ENCODE measurements at regions not wholly inside any gene's neighbourhood (a gene's known extent, or its start where the extent isn't known, plus 50 kb on each side); places are given as distances from the start of the nearest gene placed in this dataset.

- Mint-ChIP-seq H3K36me3 (ENCODE audit: insufficient read depth) (no peaks in the 10 kb centered on the region), H3K4me1 (ENCODE audit: low read depth) (peaks cover 25% of the 10 kb centered on the region), H3K27me3 (no peaks in the 10 kb centered on the region), H3K27ac (no peak overlapping the region), H3K9me3 (ENCODE audit: low read depth) (no peaks in the 10 kb centered on the region), H3K4me3 (ENCODE audit: low read depth) (no peak overlapping the region)
- DNase-seq (ENCODE audit: low spot score, unreplicated experiment), result no peak
- TF ChIP-seq CTCF (IDR thresholded peaks at IDR 0.05; ENCODE audit: unreplicated experiment), result no peak
These were observed 274.0 kb upstream of the TGFBR2 start for GRCh38 chr3:30332196-30333021.

GRCh38 chr3:30333143-30333542 is 273.3 kb upstream of the TGFBR2 start:
- Mint-ChIP-seq H3K36me3 (ENCODE audit: insufficient read depth) (no peaks in the 10 kb centered on the region), H3K27me3 (no peaks in the 10 kb centered on the region), H3K4me3 (ENCODE audit: low read depth) (no peak overlapping the region), H3K4me1 (ENCODE audit: low read depth) (peaks cover 25% of the 10 kb centered on the region), H3K9me3 (ENCODE audit: low read depth) (no peaks in the 10 kb centered on the region), H3K27ac (no peak overlapping the region)
- no peak for DNase-seq (ENCODE audit: low spot score, unreplicated experiment)
- no peak for TF ChIP-seq CTCF (IDR thresholded peaks at IDR 0.05; ENCODE audit: unreplicated experiment)

DNA sequence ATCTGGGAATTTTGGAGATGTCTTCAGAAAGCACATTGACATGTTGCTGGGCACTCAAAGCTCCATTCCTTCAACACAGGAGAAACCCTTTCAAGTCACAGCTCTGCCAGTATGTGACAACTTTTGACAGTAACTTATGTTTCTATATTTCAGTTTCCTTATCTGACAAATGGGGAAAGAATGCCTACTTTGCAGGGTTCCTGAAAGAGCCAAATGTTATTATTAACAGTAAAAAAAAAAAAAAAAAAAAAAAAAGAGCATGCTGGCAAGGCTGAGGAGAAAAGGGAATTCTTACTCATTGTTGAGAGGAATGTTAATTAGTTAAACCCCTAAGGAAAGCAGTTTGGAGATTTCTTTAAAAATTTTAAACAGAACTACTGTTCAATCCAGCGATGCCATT is 272.5 kb upstream of the TGFBR2 start:
- H3K27me3 Mint-ChIP-seq, result no peaks in the 10 kb centered on the region
- no peaks in the 10 kb centered on the region for H3K36me3 Mint-ChIP-seq (ENCODE audit: insufficient read depth)
- H3K4me3 Mint-ChIP-seq (ENCODE audit: low read depth), result no peak overlapping the region
- TF ChIP-seq CTCF (IDR thresholded peaks at IDR 0.05; ENCODE audit: unreplicated experiment), result no peak
- peaks cover 25% of the 10 kb centered on the region for H3K4me1 Mint-ChIP-seq (ENCODE audit: low read depth)
- H3K27ac Mint-ChIP-seq, result no peak overlapping the region
- no peaks in the 10 kb centered on the region for H3K9me3 Mint-ChIP-seq (ENCODE audit: low read depth)
- DNase-seq (ENCODE audit: low spot score, unreplicated experiment), result no peak

DNA sequence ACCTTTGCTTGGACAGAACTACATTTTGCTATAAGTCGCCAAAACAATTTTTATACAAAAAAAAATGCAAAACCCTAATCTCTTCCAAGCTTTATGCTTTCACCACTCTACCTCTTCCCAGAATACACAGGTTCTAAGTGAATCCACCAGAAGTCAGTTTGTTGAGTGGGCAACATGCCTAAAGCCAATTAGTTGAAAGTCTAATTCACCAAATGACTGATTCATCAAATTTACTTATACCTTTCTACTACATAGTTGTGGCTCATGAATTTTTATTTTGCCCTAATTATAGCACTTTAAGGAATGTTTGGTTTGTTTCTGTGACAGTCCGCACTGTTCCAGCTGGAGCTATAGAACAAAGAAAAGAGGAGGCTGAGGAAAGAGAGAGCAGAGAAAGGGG is 265.9 kb upstream of the TGFBR2 start:
- DNase-seq (ENCODE audit: low spot score, unreplicated experiment), result no peak
- Mint-ChIP-seq H3K36me3 (ENCODE audit: insufficient read depth) (no peaks in the 10 kb centered on the region), H3K27ac (no peak overlapping the region), H3K9me3 (ENCODE audit: low read depth) (no peaks in the 10 kb centered on the region), H3K4me1 (ENCODE audit: low read depth) (peaks cover 4% of the 10 kb centered on the region), H3K27me3 (no peaks in the 10 kb centered on the region), H3K4me3 (ENCODE audit: low read depth) (no peak overlapping the region)
- TF ChIP-seq CTCF (IDR thresholded peaks at IDR 0.05; ENCODE audit: unreplicated experiment), result no peak

GRCh38 chr3:30341079-30341478 is 265.3 kb upstream of the TGFBR2 start:
- no peaks in the 10 kb centered on the region for H3K36me3 Mint-ChIP-seq (ENCODE audit: insufficient read depth)
- no peaks in the 10 kb centered on the region for H3K9me3 Mint-ChIP-seq (ENCODE audit: low read depth)
- no peak for TF ChIP-seq CTCF (IDR thresholded peaks at IDR 0.05; ENCODE audit: unreplicated experiment)
- no peak for DNase-seq (ENCODE audit: low spot score, unreplicated experiment)
- H3K4me3 Mint-ChIP-seq (ENCODE audit: low read depth), result no peak overlapping the region
- H3K27ac Mint-ChIP-seq, result no peak overlapping the region
- H3K27me3 Mint-ChIP-seq, result no peaks in the 10 kb centered on the region
- peaks cover 4% of the 10 kb centered on the region for H3K4me1 Mint-ChIP-seq (ENCODE audit: low read depth)
